Central memory CD8-positive, alpha-beta T cell (primary cell): ENCODE measurements at regions not wholly inside any gene's neighbourhood (a gene's known extent, or its start where the extent isn't known, plus 50 kb on each side); places are given as distances from the start of the nearest gene placed in this dataset.
A peak's percentile ranks its signal among the peaks of the same experiment; 100 is the strongest.

Experiments
- ATAC-seq: fragments of 150-1000 bp; cut with Tn5 transposase; replicated peaks from 2 replicates; pipeline ENCODE4 v1.10.0; 2022; ENCODE audit warnings: mild to moderate bottlenecking, moderate FRiP score, moderate number of reproducible peaks; ENCODE audit not compliant: poor library complexity, severe bottlenecking; ENCODE audit errors: extremely low read depth
- DNase-seq, 2 donors: peaks; one replicate each; pipeline ENCODE4 v3.0.0; 2021; ENCODE audit warnings: low spot score in 2 of 2
- H3K27ac Mint-ChIP-seq: one replicate; pipeline ENCODE4 v1.8.0; 2022; ENCODE audit warnings: low read depth, mild to moderate bottlenecking, moderate library complexity, mixed read lengths
- H3K27me3 Mint-ChIP-seq: one replicate; pipeline ENCODE4 v1.8.0; 2022; ENCODE audit warnings: mixed read lengths
- H3K36me3 Mint-ChIP-seq: one replicate; pipeline ENCODE4 v1.8.0; 2022; ENCODE audit warnings: mild to moderate bottlenecking, moderate library complexity, mixed read lengths; ENCODE audit not compliant: insufficient read depth
- H3K4me1 Mint-ChIP-seq: one replicate; pipeline ENCODE4 v1.8.0; 2022; ENCODE audit warnings: mixed read lengths
- H3K4me3 Mint-ChIP-seq: one replicate; pipeline ENCODE4 v1.8.0; 2022; ENCODE audit warnings: mild to moderate bottlenecking, moderate library complexity, mixed read lengths
- H3K9me3 Mint-ChIP-seq: one replicate; pipeline ENCODE4 v1.8.0; 2022; ENCODE audit warnings: mixed read lengths

DNA sequence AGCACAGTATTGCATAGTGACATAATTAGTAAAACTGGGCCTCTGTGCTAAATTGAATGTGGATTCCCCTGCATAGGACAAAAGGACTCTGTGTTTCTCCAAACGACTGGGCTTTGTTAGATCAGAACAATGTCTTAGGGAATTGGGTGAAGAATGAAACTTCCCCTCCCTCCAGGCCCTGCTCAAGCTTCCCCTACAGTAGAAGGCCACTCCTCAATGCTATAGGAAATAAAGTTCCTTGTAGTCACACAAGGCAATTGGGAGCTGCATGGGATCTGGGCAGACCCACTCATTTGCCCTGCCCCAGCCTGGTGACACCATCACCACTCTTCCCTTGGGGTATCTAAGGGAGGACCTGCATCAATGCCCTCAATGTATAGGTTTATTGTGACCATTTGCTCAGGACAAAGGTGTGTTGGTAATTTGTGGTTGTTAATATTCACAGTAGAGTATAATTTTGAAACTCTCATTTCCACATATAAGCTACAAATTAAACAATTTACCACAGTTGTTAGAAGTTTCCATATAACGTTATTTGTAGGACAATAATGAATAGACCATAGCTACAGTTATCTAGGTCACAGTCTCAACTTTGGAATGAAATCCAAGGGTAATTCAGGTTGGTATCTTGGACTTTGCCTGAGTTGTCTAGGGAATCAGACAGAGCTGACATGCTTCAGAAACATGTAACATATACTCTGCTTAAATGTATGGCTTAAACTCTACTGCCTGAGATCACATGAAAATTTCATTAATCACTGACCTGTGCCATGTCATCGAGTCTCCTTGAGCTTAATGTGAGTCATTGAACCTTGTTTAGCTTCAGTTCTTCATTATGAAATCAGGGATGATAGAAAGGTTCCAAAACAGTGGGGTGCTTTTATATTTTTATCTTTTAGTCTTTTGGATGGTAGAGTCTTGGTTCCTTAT, 64.8 kb upstream of the DARS1 start:
- Mint-ChIP-seq H3K4me3 (no peak overlapping the region), H3K27ac (peak overlapping the region; percentile 93), H3K27me3 (no peaks in the 10 kb centered on the region), H3K36me3 (no peaks in the 10 kb centered on the region), H3K9me3 (peaks cover 5% of the 10 kb centered on the region), H3K4me1 (peaks cover 53% of the 10 kb centered on the region)
- DNase-seq, result no peak
- ATAC-seq, result no peak

DNA sequence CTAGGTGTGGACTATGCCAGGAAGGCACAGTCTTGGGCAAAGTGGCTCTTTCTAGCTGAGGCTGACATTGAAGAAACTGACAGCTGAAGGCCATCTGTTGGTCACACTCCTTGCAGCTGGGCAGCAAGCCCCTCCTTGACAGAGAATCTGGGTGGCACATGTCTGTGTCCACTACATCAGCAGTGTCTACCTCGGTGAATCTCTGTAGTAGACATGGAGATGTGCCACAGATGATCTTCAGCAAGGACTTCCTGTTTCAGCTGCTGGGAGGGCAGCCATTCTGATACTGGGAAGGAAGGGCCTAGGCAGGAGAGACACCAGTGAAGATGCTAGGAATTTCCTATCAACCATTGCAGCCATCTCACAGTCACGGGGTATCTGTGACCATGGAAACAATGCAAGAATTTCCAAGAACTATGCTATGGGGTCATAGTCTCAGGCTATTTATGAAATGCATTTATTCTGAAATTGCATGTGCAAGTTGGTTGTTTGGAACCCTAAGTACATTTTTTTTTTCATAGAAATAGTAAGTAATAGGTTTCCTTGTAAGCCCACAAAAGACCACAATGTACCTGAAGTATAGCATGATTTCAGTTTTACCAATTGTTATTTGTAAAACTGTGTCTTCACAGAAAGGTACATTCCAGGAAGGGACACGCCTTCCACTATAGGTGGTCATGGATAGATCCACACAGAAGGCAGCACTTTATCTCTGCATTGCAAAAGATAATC, 63.8 kb upstream of the DARS1 start:
- H3K27ac Mint-ChIP-seq, result peak overlapping the region; percentile 6

DNA sequence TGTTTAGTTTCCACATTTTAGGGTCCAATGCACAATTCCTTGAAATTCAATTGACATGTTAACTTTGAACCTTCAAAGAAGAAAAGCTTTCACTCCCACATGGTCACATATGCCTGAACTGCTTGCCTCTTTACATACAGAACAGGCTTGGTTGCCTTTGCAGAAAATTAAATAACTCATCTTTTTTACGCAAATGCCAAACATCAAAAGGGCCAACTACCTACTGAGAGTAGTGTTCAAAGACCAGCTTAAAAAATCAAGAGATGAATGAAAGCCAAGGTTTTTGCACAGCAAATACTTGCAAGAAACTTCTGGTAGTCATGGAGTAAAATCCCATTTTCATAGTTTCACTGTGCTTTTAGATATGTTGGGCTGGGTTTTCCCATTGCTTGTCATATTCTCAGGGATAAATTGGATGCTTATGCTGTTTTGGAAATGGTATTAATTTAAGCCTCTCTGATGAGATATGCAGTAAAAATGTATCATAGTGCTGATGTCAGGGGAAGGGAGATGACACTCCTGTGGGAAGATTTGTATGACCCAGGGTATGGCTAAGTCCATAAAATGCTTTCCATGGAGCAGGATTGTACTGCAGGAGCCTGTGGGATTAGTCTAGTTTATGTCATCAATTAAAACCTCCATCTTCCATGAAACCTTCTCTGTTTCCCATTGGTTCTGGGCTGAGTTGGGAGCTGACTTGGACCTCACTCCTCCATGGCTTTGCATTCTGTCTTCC, 60.6 kb upstream of the DARS1 start:
- DNase-seq (no peak), ATAC-seq (no peak)
- H3K4me3 Mint-ChIP-seq, result no peak overlapping the region

More for the DNA sequence above, 63.8 kb upstream of the DARS1 start:
- no peak overlapping the region for H3K4me3 Mint-ChIP-seq
- ATAC-seq, result no peak
- H3K36me3 Mint-ChIP-seq, result no peaks in the 10 kb centered on the region
- no peaks in the 10 kb centered on the region for H3K27me3 Mint-ChIP-seq
- H3K4me1 Mint-ChIP-seq, result peaks cover 45% of the 10 kb centered on the region
- H3K9me3 Mint-ChIP-seq, result no peaks in the 10 kb centered on the region
- no peak for DNase-seq

DNA sequence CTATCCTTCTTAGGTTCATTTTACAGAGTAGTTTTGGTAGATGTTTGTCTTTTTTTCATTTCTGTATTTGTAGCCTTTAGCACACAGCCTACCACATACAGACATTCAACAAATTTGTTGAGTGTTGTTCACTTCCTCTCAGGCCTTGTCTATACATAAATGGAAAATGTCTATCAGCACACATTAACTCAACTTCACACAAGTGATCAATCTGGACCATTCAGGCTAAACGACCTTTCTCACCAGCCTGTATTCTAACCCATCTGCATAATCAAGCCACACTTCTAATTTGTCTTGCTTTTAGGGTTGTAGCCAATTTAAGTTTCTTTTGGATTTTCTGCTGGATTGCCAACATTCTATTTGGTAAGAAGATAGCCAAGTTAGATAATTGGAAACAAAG, 59.9 kb upstream of the DARS1 start:
- H3K9me3 Mint-ChIP-seq, result no peaks in the 10 kb centered on the region
- H3K27me3 Mint-ChIP-seq, result no peaks in the 10 kb centered on the region
- peaks cover 14% of the 10 kb centered on the region for H3K4me1 Mint-ChIP-seq
- H3K36me3 Mint-ChIP-seq, result no peaks in the 10 kb centered on the region
- no peak for ATAC-seq
- no peak overlapping the region for H3K27ac Mint-ChIP-seq
- H3K4me3 Mint-ChIP-seq, result no peak overlapping the region
- DNase-seq, result no peak

More for the DNA sequence above, 60.6 kb upstream of the DARS1 start:
- H3K4me1 Mint-ChIP-seq, result peaks cover 19% of the 10 kb centered on the region
- no peaks in the 10 kb centered on the region for H3K36me3 Mint-ChIP-seq
- no peaks in the 10 kb centered on the region for H3K27me3 Mint-ChIP-seq
- no peaks in the 10 kb centered on the region for H3K9me3 Mint-ChIP-seq
- peak overlapping the region; percentile 56 for H3K27ac Mint-ChIP-seq
